H4 (cell line): ENCODE measurements at regions not wholly inside any gene's neighbourhood (a gene's known extent, or its start where the extent isn't known, plus 50 kb on each side); places are given as distances from the start of the nearest gene placed in this dataset.
"Not testable (repeated sequence)": the region's sequence is repeated elsewhere in the genome, so short reads cannot be mapped to it uniquely, and the experiment has no call there.

ENCODE experiments used
- DNase-seq: peaks from one replicate; pipeline ENCODE4 v3.0.0-alpha.2; 2015; ENCODE audit warnings: low spot score

DNA sequence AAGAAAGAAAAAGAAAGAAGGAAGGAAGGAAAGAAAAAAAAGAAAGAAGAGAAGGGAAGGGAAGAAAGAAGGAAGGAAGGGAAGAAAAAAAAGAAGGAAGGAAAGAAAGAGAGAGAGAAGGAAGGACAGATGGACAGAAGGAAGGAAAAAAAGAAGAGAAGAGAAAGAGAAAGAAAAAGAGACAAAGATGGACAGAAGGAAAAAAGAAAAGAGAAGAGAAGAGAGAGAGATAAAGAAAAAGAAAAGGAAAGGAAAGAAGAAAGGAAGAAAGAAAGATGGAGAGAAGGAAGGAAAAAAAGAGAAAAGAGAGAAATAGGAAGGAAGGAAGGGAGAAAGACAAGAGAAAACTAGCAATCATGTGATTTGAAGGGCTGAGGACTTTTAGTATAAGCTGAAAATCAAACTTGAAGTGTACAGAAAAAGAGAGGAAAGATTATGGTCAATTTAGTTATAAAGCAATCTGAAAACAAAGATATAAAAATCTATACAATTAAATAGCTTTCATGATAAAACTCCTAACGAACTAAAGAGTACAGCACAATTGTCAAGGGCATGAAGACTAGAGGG, 115.3 kb downstream of the LTN1 start:
- DNase-seq = no peak

- no peak for DNase-seq
Observed at GRCh38 chr21:28875078-28875477, 117.6 kb downstream of the LTN1 start.

DNA sequence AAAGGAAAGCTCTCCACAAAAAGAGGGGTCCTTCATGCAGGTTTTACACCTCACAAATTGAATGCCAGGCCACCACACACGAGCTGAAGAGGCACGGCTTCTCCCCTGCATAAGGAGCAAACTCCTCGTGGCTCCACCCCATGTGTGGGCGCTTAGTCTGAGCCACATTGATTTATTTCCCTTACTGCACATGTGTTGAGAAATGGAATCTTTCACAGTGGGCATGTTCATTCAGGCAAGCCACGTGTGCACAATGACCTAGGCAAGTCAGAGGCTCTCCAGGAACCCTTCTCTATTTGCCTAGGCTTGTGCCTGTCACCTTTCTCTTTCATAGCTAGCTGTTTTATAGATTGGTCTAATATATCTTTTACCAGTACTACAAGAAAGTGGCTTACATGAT, 120.5 kb downstream of the LTN1 start:
- no peak for DNase-seq

DNA sequence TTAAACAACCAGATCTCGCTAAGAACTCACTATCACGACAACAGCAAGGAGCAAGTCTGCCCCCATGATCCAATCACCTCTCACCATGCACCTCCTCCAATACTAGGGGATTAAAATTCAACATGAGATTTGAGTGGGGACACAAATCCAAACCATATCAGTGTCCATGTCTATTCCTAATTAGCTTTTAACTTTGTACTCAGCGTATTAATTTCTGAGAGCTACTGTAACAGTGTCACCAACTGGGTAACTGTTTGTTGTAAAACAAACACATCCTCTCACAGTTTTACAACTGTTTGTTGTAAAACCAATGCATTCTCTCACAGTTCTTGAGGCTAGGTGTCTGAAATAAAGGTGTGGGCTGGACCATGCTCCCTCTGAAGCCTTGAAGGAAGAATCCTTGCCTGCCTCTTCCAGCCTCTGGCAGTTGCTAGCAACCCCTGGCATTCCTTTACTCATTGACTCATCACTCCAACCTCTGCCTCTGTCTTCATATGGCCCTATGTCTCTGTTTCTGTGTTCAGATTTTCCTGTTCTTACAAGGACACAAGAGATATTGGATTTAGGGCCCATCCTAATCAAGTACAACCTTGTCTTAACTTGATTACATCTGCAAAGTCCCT, 121.2 kb downstream of the LTN1 start:
- no peak for DNase-seq

GRCh38 chr21:28867401-28867800, 125.3 kb downstream of the LTN1 start:
- DNase-seq = no peak

- no peak for DNase-seq
Observed at GRCh38 chr21:28865488-28866186, 127.0 kb downstream of the LTN1 start.

DNA sequence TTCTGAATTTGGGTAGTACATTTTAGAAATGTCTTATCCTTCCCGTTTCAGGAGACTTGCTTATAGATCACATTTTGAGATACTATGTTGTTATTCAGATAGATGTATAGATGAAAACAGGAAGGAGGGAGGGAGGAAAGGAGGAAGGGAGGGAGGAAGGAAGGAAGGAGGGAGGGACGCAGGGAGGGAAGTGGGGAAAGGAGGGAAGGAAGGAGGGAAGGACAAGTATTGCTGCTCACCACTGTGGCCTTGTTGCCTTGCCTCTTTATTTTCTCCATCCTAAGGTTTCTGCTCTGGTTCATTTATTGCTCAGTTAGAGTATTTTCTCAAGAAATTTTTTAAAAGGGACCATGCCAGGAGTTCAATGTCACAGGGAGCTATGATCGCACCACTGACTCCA, 134.3 kb downstream of the LTN1 start:
- no peak for DNase-seq

DNA sequence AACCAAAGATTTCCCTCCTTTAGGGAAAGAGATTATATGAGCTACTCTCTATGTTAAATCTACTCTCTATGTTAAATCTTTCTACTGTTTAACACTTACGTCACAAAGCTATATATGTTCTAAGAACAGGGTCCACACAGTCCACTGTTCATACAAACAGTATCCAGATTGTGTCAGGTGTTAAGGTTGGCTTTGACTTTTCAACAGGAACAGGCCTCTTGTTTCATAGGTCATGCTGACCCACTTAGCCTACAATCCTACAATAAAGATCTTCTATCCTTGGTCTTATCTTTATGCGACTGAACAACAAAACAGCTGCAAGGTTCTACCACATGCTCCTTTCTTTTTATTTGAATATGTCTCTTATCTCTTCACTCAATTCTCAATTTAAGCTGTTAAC, 134.9 kb downstream of the LTN1 start:
- no peak for DNase-seq

GRCh38 chr21:28856588-28857250, 136.0 kb downstream of the LTN1 start:
- DNase-seq = no peak

DNA sequence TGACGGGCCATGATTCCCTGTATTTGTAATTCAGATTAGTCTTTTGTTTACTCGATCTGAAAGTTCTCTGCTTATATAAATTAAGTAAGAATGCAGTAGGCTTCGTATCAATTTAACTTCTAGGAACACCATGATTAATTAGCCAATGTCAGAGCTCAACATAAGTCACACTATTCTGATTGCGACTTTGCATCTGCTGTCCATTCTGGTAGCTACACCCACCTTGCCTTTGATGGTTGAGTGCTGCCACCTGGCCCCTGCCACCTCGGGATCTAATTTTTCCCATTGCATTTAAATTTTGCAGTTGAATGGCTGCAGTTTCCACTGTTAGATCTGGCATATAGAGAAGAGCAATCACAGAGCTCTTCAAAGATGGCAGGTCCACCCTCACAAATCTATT, 140.0 kb downstream of the LTN1 start:
- no peak for DNase-seq

- no peak for DNase-seq
Observed at GRCh38 chr21:28851645-28852044, 141.0 kb downstream of the LTN1 start.

- DNase-seq = not testable (repeated sequence)
Observed at GRCh38 chr21:28839237-28839636, 153.4 kb downstream of the LTN1 start.

DNA sequence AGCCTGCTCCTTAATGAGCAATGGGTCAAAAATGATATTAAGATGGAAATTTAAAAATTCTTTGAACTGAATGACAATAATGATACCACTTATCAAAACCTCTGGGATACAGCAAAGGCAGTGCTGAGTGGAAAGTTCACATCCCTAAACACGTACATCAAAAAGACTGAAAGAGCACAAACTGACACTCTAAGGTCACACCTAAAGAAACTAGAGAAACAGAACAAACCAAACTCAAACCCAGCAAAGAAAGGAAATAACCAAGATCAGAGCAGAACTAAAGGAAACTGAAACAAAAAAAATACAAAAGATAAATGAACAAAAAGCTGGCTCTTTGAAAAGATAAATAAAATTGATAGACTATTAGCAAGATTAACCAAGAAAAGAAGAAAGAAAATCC, 155.3 kb downstream of the LTN1 start:
- DNase-seq = not testable (repeated sequence)

DNA sequence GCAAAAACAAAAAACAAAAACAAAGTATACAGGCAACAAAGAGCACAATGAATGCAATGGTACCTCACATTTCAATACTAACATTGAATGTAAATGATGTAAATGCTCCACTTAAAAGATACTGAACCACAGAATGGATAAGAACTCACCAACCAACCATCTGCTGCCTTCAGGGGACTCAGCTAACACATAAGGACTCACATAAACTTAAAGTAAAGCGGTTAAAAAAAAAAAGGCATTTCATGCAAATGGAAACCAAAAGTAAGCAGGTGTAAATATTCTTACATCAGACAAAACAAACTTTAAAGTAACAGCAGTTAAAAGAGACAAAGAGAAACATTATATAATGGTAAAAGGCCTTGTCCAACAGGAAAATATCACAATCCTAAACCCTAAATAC, 156.1 kb downstream of the LTN1 start:
- not testable (repeated sequence) for DNase-seq

GRCh38 chr21:28834335-28835238, 158.1 kb downstream of the LTN1 start:
- no peak for DNase-seq

- DNase-seq = no peak
Observed at GRCh38 chr21:28833609-28834008, 159.1 kb downstream of the LTN1 start.

GRCh38 chr21:28833182-28833581, 159.5 kb downstream of the LTN1 start:
- peak; percentile 53 for DNase-seq

- DNase-seq = no peak
Observed at GRCh38 chr21:28832715-28833061, 160.0 kb downstream of the LTN1 start.

DNA sequence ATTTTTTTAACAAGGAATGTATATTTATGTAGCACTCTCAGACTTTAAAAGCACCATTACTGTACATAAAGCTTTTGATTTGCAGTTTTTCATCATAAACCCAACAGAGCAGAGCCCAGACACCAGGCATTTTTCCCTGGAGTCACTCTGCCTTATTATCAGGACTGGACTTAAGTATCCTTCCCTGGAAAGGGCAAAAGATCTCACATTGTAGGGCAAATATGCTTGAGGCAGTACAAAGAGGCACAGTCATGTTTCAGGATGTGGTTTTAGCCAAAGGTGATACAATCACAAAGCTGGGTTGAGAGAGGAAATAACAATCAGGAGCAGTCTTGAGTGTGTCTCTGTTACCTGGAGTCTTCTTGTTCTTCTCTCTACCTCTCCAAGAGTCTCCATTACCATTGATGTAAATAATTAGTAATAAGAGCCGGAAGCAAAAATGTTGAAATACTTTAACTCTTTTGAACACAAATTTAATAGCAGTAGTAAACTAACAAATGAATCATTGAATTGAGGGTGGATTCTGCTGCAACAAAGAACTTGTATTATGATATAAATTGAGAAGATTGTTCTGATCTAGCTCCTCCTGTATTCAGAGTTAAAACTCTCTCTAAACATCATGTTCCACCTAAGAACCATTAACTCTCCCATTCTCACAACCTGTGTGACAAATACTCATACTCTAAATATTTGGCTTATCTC, 160.5 kb downstream of the LTN1 start:
- peak; percentile 73 for DNase-seq

GRCh38 chr21:28828981-28829380, 163.7 kb downstream of the LTN1 start:
- DNase-seq = no peak

GRCh38 chr21:28828021-28828420, 164.7 kb downstream of the LTN1 start:
- no peak for DNase-seq
